Fibroblast of upper back skin (primary cell): ENCODE measurements at regions not wholly inside any gene's neighbourhood (a gene's known extent, or its start where the extent isn't known, plus 50 kb on each side); places are given as distances from the start of the nearest gene placed in this dataset.
"Not testable (repeated sequence)": the region's sequence is repeated elsewhere in the genome, so short reads cannot be mapped to it uniquely, and the experiment has no call there.

Experiments
- DNase-seq: peaks from one replicate; pipeline ENCODE4 v3.0.0-alpha.2; 2013

DNA sequence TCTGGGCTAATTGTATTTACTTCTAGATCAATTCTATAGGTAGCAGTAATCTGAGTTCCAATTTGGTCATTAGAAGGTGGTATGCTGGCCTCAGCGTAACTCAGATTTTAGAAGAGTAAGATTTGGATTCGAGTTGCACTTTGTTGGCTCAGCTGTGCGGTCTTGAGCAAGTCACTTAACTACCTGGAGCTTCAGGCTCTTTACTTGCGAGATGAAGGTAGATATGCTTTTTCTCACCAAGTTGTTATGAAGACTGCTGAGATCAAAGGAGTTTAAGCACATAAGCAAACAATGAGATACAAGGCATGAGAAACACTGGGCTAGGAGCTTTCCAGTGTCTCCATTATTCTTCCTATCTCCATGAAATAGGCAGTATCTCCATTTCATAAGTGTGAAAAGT is 133.8 kb upstream of the RANBP3L start:
- no peak for DNase-seq

DNA sequence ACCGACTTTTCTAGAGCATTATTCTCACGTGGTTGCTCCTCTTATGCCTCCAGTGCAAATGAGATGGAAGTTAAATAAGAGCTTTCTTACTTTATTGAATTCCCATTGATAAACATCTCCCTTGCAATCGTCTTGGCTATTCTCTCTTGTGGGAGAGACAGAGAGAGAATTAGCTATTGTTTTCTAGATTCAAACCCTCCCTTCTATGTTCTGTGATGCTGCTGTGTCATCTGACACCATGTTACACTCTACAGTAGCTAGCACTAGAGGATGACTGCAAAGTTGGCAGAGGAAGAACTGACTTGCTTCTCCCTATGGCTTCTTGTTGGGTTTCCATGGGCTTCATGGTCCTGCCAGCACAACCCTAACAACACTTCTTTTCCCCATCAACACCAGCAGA is 134.6 kb upstream of the RANBP3L start:
- no peak for DNase-seq

DNA sequence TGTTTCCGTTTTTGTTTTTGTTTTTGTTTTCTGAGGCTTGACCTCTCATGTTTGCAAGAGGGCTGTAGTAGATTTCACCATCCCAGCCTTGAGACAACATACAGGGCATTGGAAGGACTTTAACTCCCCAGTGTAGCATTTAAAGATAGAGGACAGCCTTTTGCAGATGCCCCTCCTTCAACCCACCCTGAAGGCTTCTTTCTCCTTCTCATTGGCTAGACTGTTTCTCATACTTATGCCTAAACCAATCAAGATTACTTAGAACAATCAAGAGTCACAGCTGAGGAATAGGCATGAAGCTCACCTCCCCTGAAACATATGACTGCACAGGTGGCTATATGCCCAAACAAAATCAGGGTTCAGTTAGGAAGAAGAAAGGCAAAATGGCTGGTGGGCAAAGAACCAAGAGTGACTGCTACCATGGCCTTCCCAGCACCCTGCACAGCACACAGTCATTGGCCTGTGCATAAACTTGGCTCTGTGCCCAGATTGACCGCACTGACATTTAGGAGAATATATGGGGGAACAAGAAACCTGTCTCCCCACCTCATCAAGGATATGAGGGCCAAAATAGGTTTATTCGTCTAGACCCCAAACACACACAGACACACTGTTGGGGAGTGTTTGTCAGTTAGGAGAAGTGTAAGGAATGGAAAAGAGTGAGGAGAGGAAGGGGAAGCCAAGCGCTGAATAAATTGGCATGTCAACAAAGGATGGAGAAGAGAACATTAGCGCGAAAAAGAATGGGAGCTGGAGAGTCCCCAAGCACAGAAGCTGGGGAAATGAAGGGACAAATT is 137.3 kb upstream of the RANBP3L start:
- DNase-seq, result no peak

DNA sequence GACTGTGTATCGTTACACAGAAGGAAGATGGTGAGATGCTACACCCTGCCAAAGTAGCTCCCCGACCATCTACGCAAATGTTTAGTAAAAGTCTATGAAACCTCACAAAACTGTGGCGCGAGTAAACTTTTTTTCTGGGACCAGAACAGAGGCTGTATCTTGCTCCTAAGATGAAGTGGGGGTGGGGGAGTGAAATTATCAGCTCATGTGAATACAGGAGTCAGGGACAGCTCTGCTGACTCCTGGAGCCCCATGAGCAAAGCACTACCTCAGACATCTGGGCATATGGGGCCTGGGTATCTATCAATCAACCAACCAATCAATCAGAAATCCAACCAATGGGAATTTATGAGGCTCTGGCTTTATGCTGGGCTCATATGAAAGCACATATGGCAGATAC is 138.6 kb upstream of the RANBP3L start:
- no peak for DNase-seq

DNA sequence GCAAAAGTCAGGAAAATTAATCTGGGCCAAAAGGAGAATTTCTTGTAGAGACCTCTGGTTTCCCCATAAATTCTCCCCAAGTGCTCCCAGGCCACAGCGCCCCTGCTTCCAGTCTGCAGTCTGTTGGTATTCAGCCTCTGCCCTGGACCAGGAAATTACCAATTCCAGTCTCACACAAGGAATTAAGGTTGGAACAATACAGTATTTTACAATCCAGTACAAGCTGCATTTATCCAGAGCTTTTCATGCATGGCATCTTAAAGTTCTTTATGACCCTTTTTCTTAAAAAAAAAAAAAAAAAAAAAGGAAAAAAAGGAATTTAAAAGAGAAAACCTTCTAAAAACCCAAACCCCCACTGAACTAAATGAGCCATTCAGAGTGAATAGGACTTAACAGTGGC is 139.6 kb upstream of the RANBP3L start:
- no peak for DNase-seq

DNA sequence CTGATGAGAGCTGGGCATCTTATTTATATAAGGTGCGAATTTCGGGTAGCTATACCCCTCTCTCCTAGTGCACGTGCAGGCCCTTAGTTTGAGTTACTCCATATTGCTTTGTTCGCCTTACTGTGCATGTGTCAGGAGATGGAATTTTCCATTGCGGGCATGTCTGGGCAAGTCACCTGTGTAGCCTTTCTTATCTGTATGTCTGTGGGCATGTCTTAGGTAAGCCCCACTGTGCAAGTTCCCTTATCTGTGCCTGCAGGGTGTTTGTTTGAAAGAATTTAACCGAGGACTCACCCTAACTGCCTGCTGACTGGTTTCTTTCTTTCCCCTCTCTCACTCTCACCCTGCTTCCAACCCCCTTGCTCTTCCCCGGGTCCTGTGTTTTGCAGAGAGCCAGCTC is 140.7 kb upstream of the RANBP3L start:
- no peak for DNase-seq

DNA sequence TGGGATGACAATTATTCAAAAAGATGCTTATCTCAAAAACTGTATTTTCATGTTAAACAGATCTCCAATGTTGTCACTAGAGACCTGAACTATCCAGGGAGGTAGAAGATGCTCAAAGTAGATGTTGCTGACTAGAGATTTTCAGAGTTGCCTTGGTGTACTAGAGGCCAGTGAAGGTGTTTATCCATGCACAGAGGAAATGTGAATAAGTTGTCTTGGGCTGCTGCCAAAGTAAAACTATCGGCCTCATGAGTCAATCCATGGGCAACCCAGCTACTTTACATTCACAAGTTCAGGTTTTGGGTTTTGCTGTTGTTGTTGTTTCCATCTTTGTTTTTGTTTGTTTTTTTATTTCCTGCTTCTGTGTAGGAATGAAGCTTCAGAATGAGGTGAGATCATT is 141.1 kb upstream of the RANBP3L start:
- peak; percentile 82 for DNase-seq

DNA sequence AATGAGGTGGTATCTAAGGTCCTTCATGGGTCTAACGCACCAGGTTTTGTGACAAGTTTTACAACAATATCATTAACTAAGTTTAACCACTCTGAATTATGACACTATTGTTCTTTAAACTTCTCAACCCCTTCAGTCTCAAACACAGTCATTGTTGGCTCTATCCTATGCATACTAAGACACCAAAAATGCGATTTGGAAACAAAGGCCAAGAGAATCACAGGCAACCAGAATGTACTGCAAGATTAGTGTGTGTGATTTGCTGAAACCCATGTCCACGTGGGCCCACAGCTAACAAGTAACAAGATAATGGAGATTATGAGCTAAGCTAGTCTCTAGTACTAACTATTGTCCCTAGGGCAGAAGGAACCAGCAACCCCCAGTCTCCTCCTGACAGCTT is 142.2 kb upstream of the RANBP3L start:
- no peak for DNase-seq

DNA sequence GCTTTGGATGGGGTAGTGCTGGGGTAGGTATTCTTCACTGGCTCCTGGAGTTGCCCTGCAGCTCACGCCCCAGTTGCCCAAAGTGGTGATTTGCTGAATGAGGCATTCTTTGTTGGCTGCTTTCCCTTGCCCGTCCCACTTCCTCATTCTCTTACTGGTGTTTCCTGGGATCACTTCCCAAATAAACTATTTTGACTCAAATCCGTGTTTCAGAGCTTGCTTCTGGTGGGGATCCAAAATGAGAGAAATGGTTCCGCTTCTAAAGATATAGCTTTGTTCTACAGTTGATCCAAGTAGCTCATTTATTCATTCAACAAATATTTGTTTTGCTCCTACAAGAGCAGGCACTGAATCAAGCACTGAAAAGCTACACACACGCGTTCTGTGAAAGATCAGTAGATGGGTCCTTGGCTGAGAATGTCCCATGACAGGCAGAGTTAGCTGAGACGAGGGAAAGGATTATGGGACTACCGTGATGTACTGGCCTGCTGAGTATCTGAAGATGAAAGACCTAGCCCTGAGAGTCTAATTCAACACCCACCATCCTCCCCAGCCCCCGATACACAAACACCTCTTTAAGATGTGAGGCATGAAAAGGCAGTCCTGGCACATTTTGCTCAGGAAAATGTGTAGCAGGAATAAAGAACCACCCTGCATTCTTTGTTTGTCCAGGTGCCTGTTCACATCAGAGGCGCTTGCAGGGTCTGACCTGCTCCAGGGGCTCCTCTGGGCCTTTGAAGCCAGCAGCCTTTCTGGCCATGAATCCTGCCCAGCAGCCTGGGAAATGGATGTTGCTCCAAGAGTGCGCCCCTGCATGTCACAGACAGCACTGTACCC is 143.1 kb upstream of the RANBP3L start:
- DNase-seq, result peak; percentile 41

DNA sequence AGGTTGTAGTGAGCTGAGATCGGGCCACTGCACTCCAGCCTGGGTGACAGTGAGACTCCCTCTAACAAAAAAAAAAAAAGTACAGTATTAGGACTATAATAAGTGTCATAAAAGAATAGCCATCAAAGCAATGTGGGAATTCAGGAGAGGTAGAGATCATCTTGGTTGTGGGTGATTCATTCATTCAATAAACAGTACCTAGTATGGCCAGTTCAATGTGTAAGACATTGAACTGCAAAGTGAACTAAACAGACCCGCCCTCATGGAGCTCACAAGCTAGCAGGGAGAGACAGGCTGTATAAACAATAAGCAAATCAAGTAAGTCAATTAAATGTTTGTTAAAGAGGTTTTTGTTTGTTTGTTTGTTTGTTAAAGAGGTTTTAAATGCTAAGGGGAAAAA is 146.1 kb upstream of the RANBP3L start:
- DNase-seq, result no peak

DNA sequence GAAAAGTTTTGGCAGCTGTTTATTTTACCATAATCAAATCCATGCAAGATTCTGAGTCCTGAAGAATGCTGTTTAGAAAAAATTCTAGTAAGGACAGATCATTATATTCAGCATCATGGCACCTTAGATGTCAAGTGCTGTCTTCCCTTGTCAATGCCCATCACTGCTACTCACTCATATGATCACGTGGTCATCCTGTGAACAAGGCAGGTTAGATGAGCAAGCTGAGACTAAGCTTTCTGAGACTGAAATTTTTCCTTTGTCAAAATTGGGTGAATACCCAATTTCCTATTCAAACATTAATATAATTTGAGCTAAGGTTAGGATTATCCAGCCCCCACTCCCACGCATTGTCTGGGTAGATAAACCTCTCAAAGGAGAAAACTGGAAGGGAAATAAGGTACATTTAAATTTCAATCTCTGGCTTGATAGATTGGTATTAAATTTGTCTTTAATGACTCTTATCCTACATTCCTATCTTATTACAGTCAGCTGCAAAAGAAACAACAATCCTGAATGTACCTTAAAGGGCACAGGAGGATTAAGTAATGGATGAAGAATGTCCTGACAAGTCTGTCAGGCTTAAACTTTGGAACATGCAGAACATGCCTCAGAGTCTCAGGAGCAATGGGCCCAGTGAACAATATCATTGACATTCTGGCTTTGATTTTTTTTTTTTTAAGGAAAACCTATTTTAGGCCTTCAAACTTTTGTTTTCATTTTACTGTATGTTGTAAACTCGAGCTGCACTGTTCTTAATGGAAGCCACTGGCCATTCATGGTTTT is 148.7 kb upstream of the RANBP3L start:
- DNase-seq, result peak; percentile 72

DNA sequence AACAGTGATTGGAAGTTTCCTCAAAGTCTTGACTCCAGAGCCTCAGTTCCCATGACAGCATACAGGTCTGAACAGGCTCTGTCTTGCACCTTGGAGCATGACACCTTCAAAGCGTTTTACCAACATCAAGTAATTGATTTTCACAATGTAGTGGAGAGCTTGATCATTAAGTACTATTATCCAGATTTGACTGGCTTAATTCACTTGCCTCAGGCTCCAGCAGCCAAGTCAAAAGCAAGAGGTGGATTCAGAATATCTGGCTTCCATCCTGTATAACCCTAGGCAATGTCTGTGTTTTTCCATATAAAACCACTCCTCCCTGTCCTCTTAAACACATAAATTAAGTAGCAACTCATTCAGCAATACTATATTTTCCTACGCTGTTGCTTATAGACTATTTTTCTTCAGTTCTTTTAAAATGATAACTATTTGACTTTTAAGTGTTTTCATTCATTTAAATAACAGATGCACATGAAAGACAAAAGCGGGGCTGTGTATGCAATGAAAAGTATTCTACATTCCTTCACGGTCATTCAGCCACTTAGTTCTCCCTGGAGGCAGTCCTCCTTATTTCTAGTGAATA is 150.8 kb upstream of the RANBP3L start:
- peak; percentile 45 for DNase-seq

DNA sequence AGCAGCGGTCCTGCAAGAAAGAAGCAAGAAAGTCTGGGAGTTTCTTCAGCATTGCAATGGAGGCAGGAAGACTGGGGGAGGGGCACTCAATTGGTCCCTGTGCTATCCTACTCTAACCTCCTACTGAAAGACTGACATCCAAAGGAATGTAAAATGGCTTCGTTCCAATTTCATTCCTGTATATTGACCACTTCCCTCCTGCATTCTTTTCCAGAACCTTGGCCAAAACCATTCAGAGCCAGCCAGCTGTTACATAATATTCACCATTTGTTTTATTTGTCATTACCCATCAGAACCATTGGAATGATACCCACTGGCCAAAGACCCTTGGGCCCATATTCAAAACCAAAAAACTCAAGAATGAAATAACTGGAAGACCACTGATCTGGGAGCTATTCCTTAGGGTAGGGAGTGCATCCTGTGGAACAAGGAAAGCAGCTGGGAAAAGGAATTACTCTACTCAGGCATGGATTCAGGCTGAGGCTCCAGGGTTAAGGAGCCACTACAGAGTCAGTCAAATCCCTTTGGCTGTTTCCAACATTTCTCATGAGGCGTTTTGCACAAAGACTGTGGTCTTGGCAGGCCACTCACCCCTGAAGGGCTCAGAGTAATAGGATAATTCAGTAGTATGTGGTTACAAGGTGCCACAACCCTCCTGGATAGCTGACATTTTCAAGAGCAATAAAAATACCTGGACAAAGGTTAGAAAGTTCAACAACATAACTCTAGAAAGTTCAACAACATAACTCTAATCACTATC is 148.7 kb upstream of the SLC1A3 start:
- peak; percentile 97 for DNase-seq

DNA sequence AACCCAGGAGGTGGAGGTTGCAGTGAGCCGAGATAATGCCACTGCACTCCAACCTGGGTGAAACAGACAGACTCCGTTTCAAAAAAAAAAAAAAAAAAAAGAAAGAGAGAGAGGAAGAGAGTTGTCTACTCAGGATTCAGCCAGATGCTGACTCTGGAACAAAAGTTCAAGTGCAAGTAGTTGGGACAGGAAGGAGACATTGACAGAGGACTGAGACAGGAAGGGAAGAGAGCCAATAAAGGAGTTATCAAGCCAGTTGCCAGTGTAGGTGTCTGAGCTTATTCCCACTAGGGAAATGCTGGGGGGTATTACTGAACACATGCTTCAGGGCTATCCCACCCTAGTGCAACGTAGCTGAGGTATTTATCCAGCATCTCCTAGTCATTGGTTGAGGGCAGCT is 147.7 kb upstream of the SLC1A3 start:
- DNase-seq, result no peak

DNA sequence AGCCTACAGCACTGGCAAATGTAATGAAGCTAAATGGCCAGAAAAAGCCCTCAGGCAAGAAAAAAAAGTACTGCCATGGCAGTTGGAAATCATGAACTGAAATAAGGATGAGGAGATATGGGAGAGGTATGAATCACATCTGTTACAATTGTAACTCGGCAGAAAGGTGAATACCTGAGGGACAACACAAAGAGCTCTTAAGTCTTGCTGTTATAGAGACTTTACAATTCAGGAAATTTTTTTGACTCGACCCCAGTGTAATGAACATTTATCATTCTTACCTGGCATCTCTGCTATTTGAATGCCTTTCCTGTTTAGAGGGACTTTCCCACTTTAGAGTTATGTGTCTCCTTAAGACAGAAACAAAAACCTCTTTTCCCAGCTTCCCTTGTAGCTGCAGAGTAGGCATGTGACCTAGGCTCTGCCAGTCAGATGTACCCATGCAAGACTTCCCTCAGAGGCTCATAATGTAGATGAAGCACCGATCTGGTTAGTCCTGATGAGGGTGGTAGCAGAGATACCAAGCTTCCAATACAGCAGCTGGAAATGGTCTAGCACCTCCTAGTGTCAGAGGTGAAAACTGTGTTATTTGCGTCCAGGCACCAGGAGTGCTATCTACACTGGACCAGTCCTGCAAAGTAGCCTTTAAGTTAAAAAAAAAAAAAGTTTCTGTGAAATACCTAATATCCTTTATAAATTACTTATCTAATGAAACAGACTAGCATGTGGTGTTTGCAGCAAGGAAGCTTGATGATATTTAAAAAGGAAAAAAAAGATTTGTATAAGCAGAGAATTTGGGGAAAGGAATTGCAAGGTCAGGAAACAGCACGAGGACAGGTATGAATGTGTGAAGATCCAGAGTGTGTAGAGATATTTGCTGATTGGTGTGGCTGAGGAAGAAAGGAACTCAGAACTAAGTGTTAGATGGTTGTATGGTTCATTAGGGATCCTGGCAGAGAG is 146.9 kb upstream of the SLC1A3 start:
- DNase-seq, result no peak

DNA sequence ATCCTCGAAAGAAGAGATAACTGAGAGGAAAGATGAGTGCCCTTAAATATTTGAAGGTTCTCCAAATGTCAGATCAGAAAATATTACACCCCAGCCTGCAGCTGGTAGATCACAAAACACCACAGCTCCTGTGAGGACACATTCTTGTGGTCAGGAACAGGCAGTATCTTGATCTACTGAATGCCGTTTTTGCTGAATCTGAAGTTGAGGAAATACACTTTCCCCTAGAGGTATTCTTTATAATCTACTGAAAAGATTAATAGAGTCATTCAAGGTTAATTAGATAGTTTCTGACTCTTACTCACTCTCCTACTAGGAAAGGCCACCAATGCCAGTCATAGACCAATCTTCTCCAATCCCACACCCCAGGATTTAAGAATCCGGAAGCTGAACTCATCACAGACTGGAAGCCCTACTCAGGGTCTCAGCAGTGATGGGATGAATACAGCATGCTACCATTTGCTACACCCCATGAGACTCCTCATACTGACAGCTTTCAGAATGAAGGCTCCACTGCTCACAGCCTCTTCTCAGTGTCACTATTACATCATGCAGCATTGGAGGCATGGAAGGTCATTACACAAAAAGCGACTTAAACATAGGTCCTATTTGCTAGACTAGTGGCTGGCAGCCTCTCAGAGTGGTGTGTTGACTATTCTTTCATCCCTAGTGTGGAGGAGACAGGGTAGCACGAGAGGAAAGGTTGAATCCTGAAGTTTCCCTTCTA is 143.9 kb upstream of the SLC1A3 start:
- peak; percentile 85 for DNase-seq

DNA sequence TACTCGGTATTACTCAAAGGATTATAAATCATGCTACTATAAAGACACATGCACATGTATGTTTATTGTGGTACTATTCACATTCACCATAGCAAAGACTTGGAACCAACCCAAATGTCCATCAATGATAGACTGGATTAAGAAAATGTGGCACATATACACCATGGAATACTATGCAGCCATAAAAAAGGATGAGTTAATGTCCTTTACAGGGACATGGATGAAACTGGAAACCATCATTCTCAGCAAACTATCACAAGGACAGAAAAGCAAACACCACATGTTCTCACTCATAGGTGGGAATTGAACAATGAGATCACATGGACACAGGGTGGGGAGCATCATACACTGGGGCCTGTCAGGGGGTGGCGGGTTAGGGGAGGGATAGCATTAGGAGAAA is 130.5 kb upstream of the SLC1A3 start:
- DNase-seq, result not testable (repeated sequence)

DNA sequence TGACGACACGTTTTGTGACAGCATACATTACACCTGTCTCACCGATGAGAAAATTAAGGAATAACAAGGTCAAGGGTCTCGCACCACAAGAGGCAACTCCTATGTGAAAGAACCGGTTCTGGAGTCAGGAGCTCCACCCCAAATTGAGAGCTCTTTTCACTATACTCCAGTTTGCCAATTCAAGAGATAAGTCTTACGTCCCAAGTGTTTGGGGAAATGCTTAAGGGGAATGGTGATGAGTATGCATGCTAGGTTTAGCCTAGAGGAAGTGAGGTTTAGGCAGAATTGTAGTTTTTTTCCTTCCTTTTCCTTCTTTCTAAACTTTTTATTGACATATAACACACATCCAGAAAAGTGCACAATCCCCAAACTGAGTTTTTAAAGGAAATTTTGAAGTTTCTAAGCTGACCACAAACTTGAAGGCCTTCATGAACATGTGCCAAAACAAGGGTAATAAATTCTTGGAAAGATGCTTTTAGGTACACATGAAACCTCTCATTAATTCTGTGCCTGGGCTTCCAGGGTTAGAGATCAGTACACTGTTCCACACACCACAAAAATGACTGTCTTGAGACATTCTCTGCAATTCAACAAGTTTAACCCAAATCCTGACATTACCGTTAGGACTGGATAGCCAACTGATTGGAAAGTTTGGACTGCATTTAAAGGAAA is 127.6 kb upstream of the SLC1A3 start:
- peak; percentile 78 for DNase-seq

DNA sequence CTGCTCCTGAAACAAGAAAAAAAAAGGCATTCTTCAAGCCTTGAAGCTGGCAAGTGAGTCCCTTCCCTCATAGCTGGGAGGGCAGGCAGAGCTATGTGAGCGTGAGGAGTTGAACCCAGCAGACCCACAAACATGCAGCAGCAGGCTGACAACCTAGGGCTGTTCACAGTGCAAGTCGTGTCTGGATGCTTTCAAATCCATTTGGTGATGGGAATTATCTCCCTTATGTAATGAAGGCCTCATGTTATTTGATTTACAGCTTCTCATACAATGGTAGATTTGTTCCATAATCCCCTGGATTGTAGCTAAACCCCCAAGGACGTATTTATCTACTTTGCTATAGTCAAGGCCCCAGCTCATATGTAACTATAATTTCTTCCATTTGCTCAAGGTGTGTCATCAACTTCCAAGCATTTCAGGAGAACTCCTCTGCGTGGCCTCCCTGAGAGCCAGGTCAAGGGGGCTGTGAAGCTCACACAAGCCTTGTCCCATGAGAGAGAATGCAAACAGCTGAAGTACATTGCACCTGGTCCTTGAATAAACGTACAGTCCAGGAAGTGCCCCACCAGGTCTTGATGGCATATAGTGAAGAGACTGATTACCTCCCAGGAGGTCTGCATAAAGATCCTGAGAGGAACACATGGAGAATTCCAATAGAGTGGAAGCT is 124.8 kb upstream of the SLC1A3 start:
- DNase-seq, result peak; percentile 47
